Uterus (tissue), 3 donors: ENCODE measurements at regions not wholly inside any gene's neighbourhood (a gene's known extent, or its start where the extent isn't known, plus 50 kb on each side); places are given as distances from the start of the nearest gene placed in this dataset.
"Not testable (repeated sequence)": the region's sequence is repeated elsewhere in the genome, so short reads cannot be mapped to it uniquely, and the experiment has no call there.

Source experiments
- DNase-seq, 2 donors: peaks; one replicate each; pipeline ENCODE4 v3.0.0-alpha.2; 2019 to 2020
- H3K27ac ChIP-seq, 2 donors: fragments of 200-600 bp; sonication (generic); 1 replicate in 1 of 2; 2 replicates in 1 of 2; pipeline ENCODE4 v1.5.1; 2016 to 2018
- H3K27me3 ChIP-seq, 2 donors: fragments of 200-600 bp; sonication (generic); one replicate each; pipeline ENCODE4 v1.5.1; 2018 to 2019; ENCODE audit warnings: control low read depth in 1 of 2
- H3K36me3 ChIP-seq, 2 donors: fragments of 200-600 bp; sonication (generic); one replicate each; pipeline ENCODE4 v1.5.1; 2019; ENCODE audit warnings: control low read depth in 1 of 2
- H3K4me1 ChIP-seq, 2 donors: fragments of 200-600 bp; sonication (generic); one replicate each; pipeline ENCODE4 v1.5.1; 2018 to 2019; ENCODE audit warnings: control low read depth in 1 of 2
- H3K4me3 ChIP-seq, 2 donors: fragments of 200-600 bp; sonication (generic); 1 replicate in 1 of 2; 2 replicates in 1 of 2; pipeline ENCODE4 v1.5.1; 2018 to 2019; ENCODE audit warnings: mild to moderate bottlenecking in 1 of 2
- H3K9me3 ChIP-seq, 2 donors: fragments of 200-600 bp; sonication (generic); one replicate each; pipeline ENCODE4 v1.5.1; 2019; ENCODE audit warnings: control low read depth in 1 of 2
- CTCF ChIP-seq, 4 experiments: fragments of 200-600 bp in 2 of 4; fragments of 450-650 bp in 2 of 4; sonication (generic) in 2 of 4; IDR thresholded peaks; one replicate each; pipeline ENCODE4 v1.5.1; 2016 to 2019; ENCODE audit warnings: antibody characterized with exemption in 4 of 4, mild to moderate bottlenecking in 2 of 4, moderate library complexity in 1 of 4
- POLR2A ChIP-seq, 2 donors: fragments of 450-650 bp; IDR thresholded peaks; one replicate each; pipeline ENCODE4 v1.6.1; 2016; ENCODE audit warnings: antibody characterized with exemption in 2 of 2, mild to moderate bottlenecking in 1 of 2, moderate library complexity in 1 of 2
- intact Hi-C: fragments of 100-400 bp; cut with DNase I; formaldehyde crosslinking; loops from one replicate; pipeline ENCODE4 v1.15.1; 2023; ENCODE audit warnings: low total_unique reads
- donor health status: DM: yes; HTN: yes; CAD: no.

- H3K27ac ChIP-seq: no peak overlapping the region
- no peak for DNase-seq
- intact Hi-C loops: no loop called here
- H3K4me1 ChIP-seq: no peaks in the 10 kb centered on the region
- H3K27me3 ChIP-seq: peaks cover 0 to 20% of the 10 kb centered on the region in 2 donors
- no peak overlapping the region for H3K4me3 ChIP-seq
- no peaks in the 10 kb centered on the region for H3K9me3 ChIP-seq
- H3K36me3 ChIP-seq: no peaks in the 10 kb centered on the region
- no peak for TF ChIP-seq POLR2A (IDR thresholded peaks at IDR 0.05)
Observed at GRCh38 chr3:198096015-198096414, 136.0 kb downstream of the LMLN start.

GRCh38 chr3:198097048-198097447 lies 137.0 kb downstream of the LMLN start:
- Histone ChIP-seq H3K27me3 (peaks cover 0 to 13% of the 10 kb centered on the region in 2 donors), H3K27ac (no peak overlapping the region), H3K9me3 (no peaks in the 10 kb centered on the region), H3K4me3 (no peak overlapping the region), H3K36me3 (no peaks in the 10 kb centered on the region), H3K4me1 (no peaks in the 10 kb centered on the region)
- no peak for DNase-seq
- intact Hi-C loops: no loop called here
- TF ChIP-seq POLR2A (IDR thresholded peaks at IDR 0.05) (no peak), CTCF (IDR thresholded peaks at IDR 0.05) (no peak)

- intact Hi-C loops, H3K36me3 ChIP-seq, DNase-seq, H3K4me1 ChIP-seq, H3K27ac ChIP-seq, H3K27me3 ChIP-seq, H3K4me3 ChIP-seq, H3K9me3 ChIP-seq: not testable (repeated sequence)
Observed at GRCh38 chr3:198098661-198099081, 138.7 kb downstream of the LMLN start.

- H3K4me1 ChIP-seq, DNase-seq, H3K27ac ChIP-seq, H3K36me3 ChIP-seq, H3K4me3 ChIP-seq, H3K9me3 ChIP-seq, intact Hi-C loops: not testable (repeated sequence)
- peaks cover 0 to 12% of the 10 kb centered on the region in 2 donors for H3K27me3 ChIP-seq
Observed at GRCh38 chr3:198103070-198103469, 143.1 kb downstream of the LMLN start.

GRCh38 chr3:198106265-198106664 lies 146.2 kb downstream of the LMLN start:
- Histone ChIP-seq H3K27ac (no peak overlapping the region), H3K9me3 (no peaks in the 10 kb centered on the region), H3K4me1 (no peaks in the 10 kb centered on the region), H3K4me3 (no peak overlapping the region), H3K27me3 (peaks cover 0 to 33% of the 10 kb centered on the region in 2 donors), H3K36me3 (no peaks in the 10 kb centered on the region)
- intact Hi-C loops: no loop called here
- DNase-seq: no peak
- TF ChIP-seq POLR2A (IDR thresholded peaks at IDR 0.05) (no peak), CTCF (IDR thresholded peaks at IDR 0.05) (no peak)

- H3K27me3 ChIP-seq: peaks cover 0 to 48% of the 10 kb centered on the region in 2 donors
- no peak overlapping the region for H3K4me3 ChIP-seq
- H3K9me3 ChIP-seq: no peaks in the 10 kb centered on the region
- H3K4me1 ChIP-seq: no peaks in the 10 kb centered on the region
- intact Hi-C loops: no loop called here
- no peak for DNase-seq
- no peak for TF ChIP-seq CTCF (IDR thresholded peaks at IDR 0.05)
- TF ChIP-seq POLR2A (IDR thresholded peaks at IDR 0.05): no peak
- H3K36me3 ChIP-seq: no peaks in the 10 kb centered on the region
- H3K27ac ChIP-seq: no peak overlapping the region
Observed at GRCh38 chr3:198107840-198108734, 148.1 kb downstream of the LMLN start.
